Body of pancreas (tissue), 4 donors: ENCODE measurements at regions not wholly inside any gene's neighbourhood (a gene's known extent, or its start where the extent isn't known, plus 50 kb on each side); places are given as distances from the start of the nearest gene placed in this dataset.

ENCODE experiments used
- ATAC-seq: fragments of 150-250 bp; one replicate; pipeline ENCODE4 v1.9.1; 2016
- DNase-seq, 4 donors: peaks; one replicate each; pipeline ENCODE4 v3.0.0-alpha.2; 2019
- H3K27ac ChIP-seq, 4 donors: fragments of 200-600 bp; sonication (generic); 1 replicate in 3 of 4; 2 replicates in 1 of 4; pipeline versions ENCODE4 v1.5.1 to v1.6.1; 2016 to 2019; ENCODE audit warnings: mild to moderate bottlenecking in 1 of 4, mixed read lengths in 1 of 4, moderate library complexity in 1 of 4
- H3K27me3 ChIP-seq, 2 donors: fragments of 200-600 bp; sonication (generic); one replicate each; pipeline ENCODE4 v1.6.0; 2016; ENCODE audit warnings: mild to moderate bottlenecking in 1 of 2
- H3K36me3 ChIP-seq, 2 donors: fragments of 200-600 bp; sonication (generic); replicated peaks in 1 of 2; 2 replicates each; pipeline ENCODE4 v1.5.1; 2016; ENCODE audit warnings: low read depth in 2 of 2; ENCODE audit not compliant: insufficient read depth in 1 of 2
- H3K4me1 ChIP-seq: fragments of 200-600 bp; sonication (generic); one replicate; pipeline ENCODE4 v1.6.0; 2016
- H3K4me3 ChIP-seq, 2 donors: fragments of 200-600 bp; sonication (generic); 1 replicate in 1 of 2; 2 replicates in 1 of 2; pipeline ENCODE4 v1.5.1; 2016 to 2019
- H3K9me3 ChIP-seq, 3 donors: fragments of 200-600 bp; sonication (generic); 1 replicate in 2 of 3; 2 replicates in 1 of 3; pipeline ENCODE4 v1.5.1; 2016
- CTCF ChIP-seq, 7 experiments: fragments of 450-650 bp in 4 of 7; fragments of 200-600 bp in 3 of 7; sonication (generic) in 3 of 7; IDR thresholded peaks; one replicate each; pipeline ENCODE4 v1.5.1; 2016 to 2019; ENCODE audit warnings: antibody characterized with exemption in 7 of 7
- POLR2A ChIP-seq, 3 donors: fragments of 450-650 bp; IDR thresholded peaks; one replicate each; pipeline ENCODE4 v1.6.1; 2016; ENCODE audit warnings: antibody characterized with exemption in 3 of 3, mild to moderate bottlenecking in 2 of 3
- WGBS, 2 donors: methylation state at CpG; one replicate each; pipeline ENCODE4 v1.1.5; 2017; 5-methylcytosine and 5-hydroxymethylcytosine counted together
- intact Hi-C: fragments of 100-400 bp; cut with DNase I; formaldehyde crosslinking; loops from one replicate; pipeline ENCODE4 v1.15.1; 2023

GRCh38 chr20:50273601-50274491, 83.2 kb downstream of the CEBPB start:
- no peak for DNase-seq
- no peaks in the 10 kb centered on the region for H3K36me3 ChIP-seq
- peaks cover 12% of the 10 kb centered on the region for H3K4me1 ChIP-seq
- WGBS, 2 donors = 81 to 88% methylated on average over 15 to 19 of the region's 19 CpGs
- H3K9me3 ChIP-seq = no peaks in the 10 kb centered on the region
- no peaks in the 10 kb centered on the region for H3K27me3 ChIP-seq
- peak overlapping the region in 2 of 4 donors; percentile 36 to 37 for H3K27ac ChIP-seq
- TF ChIP-seq POLR2A (IDR thresholded peaks at IDR 0.05) = no peak
- no peak for TF ChIP-seq CTCF (IDR thresholded peaks at IDR 0.05)
- no peak overlapping the region for H3K4me3 ChIP-seq
- no peak for ATAC-seq
- intact Hi-C loops = no loop called here

DNA sequence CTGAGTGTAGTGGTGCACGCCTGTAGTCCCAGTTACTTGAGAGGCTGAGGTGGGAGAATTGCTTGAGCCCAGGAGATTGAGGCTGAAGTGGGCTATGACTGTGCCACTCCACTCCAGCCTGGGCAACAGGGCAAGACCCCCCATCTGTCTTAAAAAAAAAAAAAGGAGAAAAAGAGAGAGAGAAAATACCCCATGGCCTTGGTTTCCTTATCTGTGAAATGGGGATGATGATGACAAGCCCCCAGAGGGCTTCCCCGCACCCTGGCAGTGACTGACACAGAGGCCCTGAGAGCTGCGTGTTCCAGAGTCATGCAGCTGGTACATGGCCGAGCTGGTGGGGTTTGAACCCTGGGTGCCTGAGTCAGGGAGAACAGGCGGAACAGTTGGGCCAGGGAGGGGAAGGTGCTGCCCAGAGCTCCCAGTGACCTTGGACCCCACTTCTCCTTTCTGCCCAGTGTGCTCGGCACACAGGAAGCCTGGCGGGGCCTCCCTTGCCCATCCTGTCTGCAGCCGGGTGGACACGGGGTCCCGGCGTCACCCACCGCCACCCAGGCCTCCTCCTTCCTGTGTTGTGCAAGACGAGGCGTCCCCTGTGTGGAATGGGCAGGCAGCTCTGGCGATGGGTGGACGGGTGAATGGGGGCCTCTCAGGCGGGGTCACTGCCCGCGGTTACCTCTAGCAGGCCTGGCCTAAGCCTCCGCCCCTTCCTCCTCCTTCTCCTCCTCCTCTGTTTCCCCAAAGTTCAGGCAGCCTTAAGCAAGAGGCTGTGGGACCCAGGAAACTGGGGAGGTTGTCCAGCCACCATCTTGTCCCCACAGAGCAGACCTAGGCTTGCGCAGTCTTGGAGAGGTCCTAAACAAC, 84.2 kb downstream of the CEBPB start:
- no peaks in the 10 kb centered on the region for H3K9me3 ChIP-seq
- WGBS, 2 donors = 73 to 85% methylated on average over 7 to 21 of the region's 21 CpGs
- H3K4me1 ChIP-seq = peaks cover 19% of the 10 kb centered on the region
- no peak overlapping the region for H3K4me3 ChIP-seq
- peak in 3 of 4 donors; percentile 29 to 85 (median 36) for DNase-seq
- ATAC-seq = no peak
- no peaks in the 10 kb centered on the region for H3K36me3 ChIP-seq
- H3K27ac ChIP-seq = peak overlapping the region in 2 of 4 donors; percentile 36 to 61
- peak in 1 of 3 donors; percentile 21 for TF ChIP-seq POLR2A (IDR thresholded peaks at IDR 0.05)
- TF ChIP-seq CTCF (IDR thresholded peaks at IDR 0.05) = no peak
- intact Hi-C loops = no loop called here
- no peaks in the 10 kb centered on the region for H3K27me3 ChIP-seq

DNA sequence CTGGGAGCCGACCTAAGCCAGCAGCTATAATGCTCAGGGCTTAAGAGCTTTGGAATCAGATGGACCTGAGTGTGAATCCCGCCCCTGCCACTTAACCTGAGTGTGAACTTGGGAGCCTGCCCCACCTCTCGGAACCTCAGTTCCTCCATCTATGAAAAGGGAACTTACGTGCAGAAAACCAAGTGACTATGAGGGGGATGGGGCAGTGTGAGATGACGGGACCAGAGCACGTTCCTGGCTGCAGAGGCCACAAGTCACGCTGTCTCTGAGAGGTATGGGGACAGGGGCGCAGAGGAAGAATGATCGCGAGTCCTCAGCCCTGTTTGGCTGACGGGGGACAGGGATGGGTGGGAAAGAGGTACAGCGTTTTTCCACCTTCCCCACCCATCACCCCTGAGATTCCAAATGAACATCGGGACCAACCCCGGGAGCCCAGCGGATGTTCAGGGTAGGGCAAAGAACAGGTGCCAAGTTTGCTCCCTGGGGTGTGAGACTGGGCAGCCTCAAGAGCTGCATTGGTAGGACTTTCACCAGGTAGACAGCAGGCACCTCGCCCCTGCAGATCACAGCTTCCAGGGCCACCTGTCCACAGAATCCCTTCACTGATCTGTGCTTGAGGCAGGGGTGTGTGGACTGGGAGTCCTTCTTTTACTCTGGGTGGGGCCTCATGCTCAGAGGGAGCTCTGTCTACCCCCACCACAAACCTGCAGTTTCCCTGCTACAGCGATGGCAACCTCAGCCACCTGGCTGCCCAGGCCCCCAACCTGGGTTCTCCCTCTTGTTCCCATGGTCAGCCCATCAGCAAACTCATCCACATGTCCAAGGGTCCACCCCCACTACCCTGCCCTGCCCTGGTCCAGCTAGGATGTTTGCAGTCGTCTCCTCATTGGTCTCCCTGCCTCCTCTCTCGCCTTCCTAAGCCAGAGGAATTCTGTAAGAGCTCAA, 85.8 kb downstream of the CEBPB start:
- 88 to 89% methylated on average over 19 of the region's 19 CpGs for WGBS, 2 donors
- Histone ChIP-seq H3K4me1 (peaks cover 19% of the 10 kb centered on the region), H3K9me3 (no peaks in the 10 kb centered on the region), H3K4me3 (no peak overlapping the region), H3K36me3 (no peaks in the 10 kb centered on the region), H3K27ac (peak overlapping the region in 1 of 4 donors; percentile 61), H3K27me3 (no peaks in the 10 kb centered on the region)
- DNase-seq (peak in 1 of 4 donors; percentile 69), ATAC-seq (no peak)
- intact Hi-C loops = no loop called here
- TF ChIP-seq CTCF (IDR thresholded peaks at IDR 0.05) = no peak
- peak in 1 of 3 donors; percentile 39 for TF ChIP-seq POLR2A (IDR thresholded peaks at IDR 0.05)

DNA sequence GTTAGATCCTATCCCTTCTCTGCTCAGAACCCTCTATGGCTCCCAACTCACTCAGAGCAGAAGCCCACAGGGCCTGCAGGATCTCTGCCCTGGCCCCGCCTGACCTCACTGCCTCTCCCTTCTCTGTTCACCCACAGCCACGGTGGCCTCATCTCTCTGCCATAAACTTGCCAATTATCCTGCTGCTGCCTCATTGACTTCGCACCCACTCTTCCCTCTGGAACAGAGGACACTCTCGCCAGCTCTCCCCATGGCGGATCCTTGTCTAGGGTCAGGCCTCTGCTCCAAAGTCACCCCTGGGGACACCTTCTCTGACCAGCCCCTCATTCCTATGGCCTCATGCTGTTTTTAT, 86.4 kb downstream of the CEBPB start:
- no peak overlapping the region for H3K27ac ChIP-seq
- H3K36me3 ChIP-seq = no peaks in the 10 kb centered on the region
- DNase-seq (no peak), ATAC-seq (no peak)
- intact Hi-C loops = no loop called here
- no peak overlapping the region for H3K4me3 ChIP-seq
- WGBS, 2 donors = 83 to 86% methylated on average over 5 of the region's 5 CpGs
- H3K27me3 ChIP-seq = no peaks in the 10 kb centered on the region
- H3K4me1 ChIP-seq = peaks cover 19% of the 10 kb centered on the region
- no peaks in the 10 kb centered on the region for H3K9me3 ChIP-seq
- TF ChIP-seq CTCF (IDR thresholded peaks at IDR 0.05) (no peak), POLR2A (IDR thresholded peaks at IDR 0.05) (no peak)
